ENCODE measurements at regions not wholly inside any gene's neighbourhood (a gene's known extent, or its start where the extent isn't known, plus 50 kb on each side); places are given as distances from the start of the nearest gene placed in this dataset.

DNA sequence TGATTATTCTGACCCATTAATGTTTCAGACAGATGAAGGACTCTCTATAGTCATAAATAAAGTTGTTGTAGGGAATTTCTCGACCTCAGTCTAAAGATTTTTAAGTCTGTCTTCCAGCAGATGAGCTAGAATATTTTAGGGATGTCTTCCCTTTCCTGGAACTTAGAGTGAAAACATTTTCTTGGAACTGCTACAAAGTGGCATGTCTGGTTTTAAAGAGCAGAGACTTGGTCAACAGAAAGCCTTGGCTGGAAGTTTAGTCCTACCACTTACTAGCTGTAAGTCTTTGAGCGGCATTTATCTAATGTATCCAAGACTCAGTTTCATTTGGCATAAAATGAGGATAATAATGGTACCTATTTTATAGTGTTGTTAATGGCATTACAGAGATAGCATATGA is 120.0 kb upstream of the TGFBR2 start:
- TF ChIP-seq POLR2A (IDR thresholded peaks at IDR 0.05) (no peak), EP300 (IDR thresholded peaks at IDR 0.05) (no peak), POLR2AphosphoS5 (IDR thresholded peaks at IDR 0.05) (peak in 3 of 4 donors; percentile 30 to 63 (median 59))
- TF ChIP-seq, protein P1, sequence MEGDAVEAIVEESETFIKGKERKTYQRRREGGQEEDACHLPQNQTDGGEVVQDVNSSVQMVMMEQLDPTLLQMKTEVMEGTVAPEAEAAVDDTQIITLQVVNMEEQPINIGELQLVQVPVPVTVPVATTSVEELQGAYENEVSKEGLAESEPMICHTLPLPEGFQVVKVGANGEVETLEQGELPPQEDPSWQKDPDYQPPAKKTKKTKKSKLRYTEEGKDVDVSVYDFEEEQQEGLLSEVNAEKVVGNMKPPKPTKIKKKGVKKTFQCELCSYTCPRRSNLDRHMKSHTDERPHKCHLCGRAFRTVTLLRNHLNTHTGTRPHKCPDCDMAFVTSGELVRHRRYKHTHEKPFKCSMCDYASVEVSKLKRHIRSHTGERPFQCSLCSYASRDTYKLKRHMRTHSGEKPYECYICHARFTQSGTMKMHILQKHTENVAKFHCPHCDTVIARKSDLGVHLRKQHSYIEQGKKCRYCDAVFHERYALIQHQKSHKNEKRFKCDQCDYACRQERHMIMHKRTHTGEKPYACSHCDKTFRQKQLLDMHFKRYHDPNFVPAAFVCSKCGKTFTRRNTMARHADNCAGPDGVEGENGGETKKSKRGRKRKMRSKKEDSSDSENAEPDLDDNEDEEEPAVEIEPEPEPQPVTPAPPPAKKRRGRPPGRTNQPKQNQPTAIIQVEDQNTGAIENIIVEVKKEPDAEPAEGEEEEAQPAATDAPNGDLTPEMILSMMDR (IDR thresholded peaks at IDR 0.05): no peak
- Histone ChIP-seq H3K4me3 (no peak overlapping the region), H3K9me3 (no peaks in the 10 kb centered on the region), H3K27me3 (no peaks in the 10 kb centered on the region), H3K36me3 (no peaks in the 10 kb centered on the region), H3K27ac (peak overlapping the region in 3 of 4 donors; percentile 19 to 76 (median 63)), H3K4me1 (peaks cover 0 to 22% (median 11%) of the 10 kb centered on the region in 4 donors)
- DNase-seq: no peak
- WGBS, 2 donors: 82 to 87% methylated on average over 2 of the region's 2 CpGs
- intact Hi-C loops (cut with DNase I): no loop called here

DNA sequence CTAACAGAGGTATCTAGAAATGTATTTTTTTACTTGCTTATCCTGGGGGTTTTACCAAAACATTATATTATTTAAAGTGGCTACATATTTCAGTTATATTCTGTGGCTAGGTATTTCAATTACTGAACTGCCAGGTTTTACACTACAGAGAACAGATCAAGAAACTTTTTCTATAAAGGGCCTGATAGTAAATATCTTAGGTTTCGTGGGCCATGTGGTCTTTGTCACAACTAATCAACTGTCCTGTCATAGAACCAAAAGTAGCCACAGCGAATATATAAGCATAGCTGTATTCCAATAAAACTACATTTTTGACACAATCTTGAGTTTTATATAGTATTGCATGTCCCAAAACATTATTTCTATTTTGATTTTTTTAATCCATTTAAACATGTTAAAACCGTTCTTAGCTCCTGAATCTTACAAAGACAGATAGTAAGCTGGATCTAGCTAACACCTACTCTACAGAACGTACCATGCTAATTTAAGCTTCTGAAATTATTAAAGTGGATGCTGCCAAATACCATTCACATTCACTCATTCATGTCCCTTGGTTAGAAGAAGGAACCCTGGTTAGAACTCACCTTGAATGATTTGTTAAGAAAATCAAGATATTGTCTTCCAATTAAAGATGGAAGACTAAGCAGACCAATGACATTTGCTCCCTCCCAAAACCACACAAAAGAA is 118.2 kb upstream of the TGFBR2 start:
- no peaks in the 10 kb centered on the region for H3K9me3 ChIP-seq
- TF ChIP-seq EP300 (IDR thresholded peaks at IDR 0.05) (no peak), POLR2A (IDR thresholded peaks at IDR 0.05) (no peak), POLR2AphosphoS5 (IDR thresholded peaks at IDR 0.05) (no peak)
- TF ChIP-seq, protein P1 (IDR thresholded peaks at IDR 0.05): no peak
- H3K27me3 ChIP-seq: no peaks in the 10 kb centered on the region
- no peak for DNase-seq
- H3K4me1 ChIP-seq: peaks cover 0 to 38% (median 25%) of the 10 kb centered on the region in 4 donors
- no peaks in the 10 kb centered on the region for H3K36me3 ChIP-seq
- 92 to 95% methylated on average over 4 of the region's 4 CpGs for WGBS, 2 donors
- H3K27ac ChIP-seq: peak overlapping the region in 2 of 4 donors; percentile 12 to 19
- intact Hi-C loops (cut with DNase I): no loop called here
- H3K4me3 ChIP-seq: no peak overlapping the region

DNA sequence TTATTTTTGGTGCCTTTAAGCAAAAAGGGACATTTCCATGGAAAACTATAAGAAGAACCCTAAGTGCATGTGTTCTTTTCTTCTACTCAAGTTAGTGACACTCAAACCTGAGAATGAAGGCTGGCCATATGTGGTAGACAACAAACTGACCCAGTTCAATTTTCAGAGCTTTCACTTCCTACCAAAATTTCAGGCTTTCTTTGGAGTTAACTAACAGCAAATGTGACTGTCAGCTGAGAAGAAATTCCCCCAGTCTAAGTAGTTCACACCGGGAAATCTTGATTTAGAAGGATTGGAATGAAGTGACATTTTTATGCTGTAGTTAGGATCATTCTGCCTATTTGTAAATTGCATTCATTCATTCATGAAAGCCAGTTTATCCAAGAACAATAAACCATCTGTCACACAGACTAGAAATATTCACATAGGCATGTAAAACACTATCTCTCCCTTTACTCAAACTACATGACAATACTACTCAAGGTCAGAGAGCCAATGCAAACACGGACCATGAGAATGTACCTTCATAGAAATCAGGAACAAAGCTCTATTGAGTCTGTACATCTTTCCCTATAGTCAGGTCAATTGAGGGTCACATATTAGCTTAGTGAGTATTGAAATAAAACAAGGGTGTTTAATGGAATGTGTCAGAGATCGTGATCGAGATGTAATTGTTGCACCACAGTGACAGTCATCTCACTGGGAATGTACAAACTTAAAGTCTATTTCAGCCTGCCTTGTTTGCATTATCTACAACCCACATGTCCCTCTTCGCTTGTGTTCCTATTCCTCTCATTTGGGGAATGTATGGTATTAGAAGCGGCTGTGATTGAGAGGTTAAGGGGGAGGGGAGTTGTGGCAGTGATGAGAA is 113.8 kb upstream of the TGFBR2 start:
- H3K9me3 ChIP-seq: no peaks in the 10 kb centered on the region
- H3K27me3 ChIP-seq: no peaks in the 10 kb centered on the region
- TF ChIP-seq POLR2A (IDR thresholded peaks at IDR 0.05): no peak
- TF ChIP-seq EP300 (IDR thresholded peaks at IDR 0.05): no peak
- TF ChIP-seq, protein P1 (IDR thresholded peaks at IDR 0.05): no peak
- no peak for TF ChIP-seq POLR2AphosphoS5 (IDR thresholded peaks at IDR 0.05)
- H3K27ac ChIP-seq: peak overlapping the region; percentile 86 to 93 (median 88)
- H3K4me1 ChIP-seq: peaks cover 0 to 63% (median 56%) of the 10 kb centered on the region in 4 donors
- 66 to 79% methylated on average over 6 of the region's 6 CpGs for WGBS, 2 donors
- intact Hi-C loops (cut with DNase I): no loop called here
- no peaks in the 10 kb centered on the region for H3K36me3 ChIP-seq
- DNase-seq: no peak
- no peak overlapping the region for H3K4me3 ChIP-seq

- H3K36me3 ChIP-seq: no peaks in the 10 kb centered on the region
- DNase-seq: peak; percentile 82
- H3K27ac ChIP-seq: peak overlapping the region; percentile 86 to 93 (median 88)
- H3K9me3 ChIP-seq: no peaks in the 10 kb centered on the region
- peaks cover 0 to 76% (median 70%) of the 10 kb centered on the region in 4 donors for H3K4me1 ChIP-seq
- H3K4me3 ChIP-seq: no peak overlapping the region
- WGBS, 2 donors: 80 to 81% methylated on average over 2 of the region's 2 CpGs
- TF ChIP-seq, protein P1 (IDR thresholded peaks at IDR 0.05): no peak
- TF ChIP-seq EP300 (IDR thresholded peaks at IDR 0.05): peak in 2 of 4 donors; percentile 52 to 54
- no peak for TF ChIP-seq POLR2A (IDR thresholded peaks at IDR 0.05)
- peak in 3 of 4 donors; percentile 22 to 77 (median 64) for TF ChIP-seq POLR2AphosphoS5 (IDR thresholded peaks at IDR 0.05)
- intact Hi-C loops (cut with DNase I): no loop called here
- no peaks in the 10 kb centered on the region for H3K27me3 ChIP-seq
Measured at GRCh38 chr3:30493911-30494311, 112.5 kb upstream of the TGFBR2 start.

All from sigmoid colon (tissue), 6 donors.